ENCODE measurements at regions not wholly inside any gene's neighbourhood (a gene's known extent, or its start where the extent isn't known, plus 50 kb on each side); places are given as distances from the start of the nearest gene placed in this dataset.
"Not testable (repeated sequence)": the region's sequence is repeated elsewhere in the genome, so short reads cannot be mapped to it uniquely, and the experiment has no call there.

DNA sequence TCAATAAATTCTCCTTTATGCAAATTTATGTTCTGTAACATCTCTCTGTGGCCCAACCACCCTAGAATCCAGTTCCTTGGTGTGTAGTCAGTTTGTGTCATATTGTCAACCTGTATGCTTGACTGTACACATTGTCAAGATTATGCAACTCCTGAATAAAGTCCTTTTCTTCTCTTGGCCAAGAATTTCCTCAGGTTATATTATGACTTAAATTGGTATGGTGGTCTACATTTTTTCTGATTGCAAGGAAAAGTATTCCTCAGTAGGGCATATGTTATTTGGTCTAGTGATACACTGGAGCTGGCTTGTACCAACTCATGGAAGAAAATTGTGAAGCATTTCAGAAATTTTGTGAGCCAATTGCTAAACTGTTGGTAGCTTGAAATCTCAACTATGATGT lies 482.8 kb upstream of the CHORDC1 start:
- DNase-seq: no peak

DNA sequence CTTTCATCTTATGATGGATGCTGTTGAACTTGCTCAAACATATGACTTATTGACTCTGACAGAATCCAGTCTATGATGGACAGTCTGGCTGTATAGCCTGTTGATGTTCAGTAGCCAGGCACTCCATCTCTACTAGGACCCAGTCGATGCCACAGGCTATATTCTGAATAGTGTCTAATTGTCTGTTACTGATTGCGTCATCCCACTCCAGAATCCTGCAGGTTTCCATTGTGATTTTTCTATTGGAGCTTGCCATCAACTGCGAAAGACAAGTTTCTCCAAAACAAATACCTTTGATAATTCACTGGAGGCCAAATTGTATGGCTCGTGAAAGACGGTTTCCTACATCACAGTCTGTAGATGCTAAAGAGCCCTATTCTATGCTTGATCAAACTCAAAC lies 481.7 kb upstream of the CHORDC1 start:
- DNase-seq: no peak

DNA sequence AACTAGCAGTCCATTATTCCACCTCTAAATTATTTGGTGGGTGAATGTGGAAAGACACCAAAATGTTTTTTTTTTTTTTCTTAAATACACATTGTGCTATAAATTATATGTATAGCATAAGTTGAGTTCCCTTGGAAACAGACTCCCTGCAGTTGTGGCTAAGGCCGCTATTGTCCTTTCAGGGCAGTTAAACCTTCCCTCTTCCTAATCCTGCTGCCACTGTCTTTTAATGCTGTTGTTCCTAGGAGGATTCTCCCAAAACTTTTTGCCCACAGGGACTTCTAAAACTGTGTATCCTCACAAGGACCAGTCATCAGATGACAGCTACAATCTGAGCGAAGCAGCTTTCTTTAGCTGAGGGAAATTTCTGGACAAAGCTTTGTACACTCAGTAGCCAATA lies 478.9 kb upstream of the CHORDC1 start:
- DNase-seq: no peak

DNA sequence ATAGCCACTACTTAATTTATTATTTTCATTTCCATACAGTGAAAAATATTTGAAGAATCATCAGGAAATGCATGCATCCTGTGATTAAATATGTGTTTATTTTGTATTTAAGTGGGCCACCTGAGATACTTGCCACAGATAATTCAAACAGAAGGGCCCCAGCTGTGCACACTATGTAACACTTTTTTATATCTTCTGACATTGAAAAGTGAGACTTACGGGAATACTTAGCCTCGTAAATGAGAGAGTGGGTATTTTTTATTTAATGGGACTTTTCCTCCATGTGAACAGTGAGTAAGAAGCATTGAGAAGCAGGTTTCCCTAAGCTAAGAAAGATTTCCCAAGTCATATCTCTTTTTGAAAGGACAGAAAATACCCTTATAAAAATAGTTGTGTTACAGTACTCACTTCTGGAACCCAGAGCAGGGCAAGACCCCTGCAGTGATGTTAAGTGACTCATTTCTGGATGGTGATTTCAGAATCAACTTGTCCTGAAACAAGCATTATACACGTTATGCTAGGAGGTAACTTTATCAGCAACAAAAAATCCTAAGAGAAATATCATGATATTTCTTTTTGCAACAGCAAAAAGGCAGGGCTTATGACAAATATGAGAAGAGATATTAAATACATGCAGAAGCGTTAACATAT lies 478.1 kb upstream of the CHORDC1 start:
- no peak for DNase-seq

DNA sequence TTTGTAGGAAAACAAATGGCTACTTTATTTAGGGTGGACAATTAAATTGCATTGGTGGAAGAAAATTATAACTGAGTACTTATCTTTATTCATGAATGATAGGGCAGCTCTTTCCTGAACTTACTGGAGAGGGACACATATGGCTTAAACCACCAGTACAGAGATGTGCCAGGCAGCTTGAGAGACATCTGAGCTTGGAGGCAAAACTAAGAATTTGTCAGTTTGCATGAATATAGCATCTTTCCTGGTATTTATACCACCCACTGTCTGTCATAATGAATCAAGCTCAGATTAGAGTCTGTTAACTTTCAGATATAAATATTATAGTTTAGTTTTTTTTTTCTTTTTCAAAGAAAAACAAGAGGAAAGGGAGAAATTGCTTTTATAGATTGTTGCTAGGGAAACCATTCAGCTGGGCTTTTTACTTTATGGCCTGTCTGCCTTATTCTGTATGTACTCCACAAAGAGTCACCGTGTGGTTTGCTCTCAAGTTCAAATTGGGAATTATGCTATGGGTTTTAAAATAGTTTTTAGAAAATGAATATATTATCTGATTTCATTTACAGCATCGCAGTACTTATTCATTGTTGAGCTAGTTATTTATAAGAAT lies 477.0 kb upstream of the CHORDC1 start:
- no peak for DNase-seq

DNA sequence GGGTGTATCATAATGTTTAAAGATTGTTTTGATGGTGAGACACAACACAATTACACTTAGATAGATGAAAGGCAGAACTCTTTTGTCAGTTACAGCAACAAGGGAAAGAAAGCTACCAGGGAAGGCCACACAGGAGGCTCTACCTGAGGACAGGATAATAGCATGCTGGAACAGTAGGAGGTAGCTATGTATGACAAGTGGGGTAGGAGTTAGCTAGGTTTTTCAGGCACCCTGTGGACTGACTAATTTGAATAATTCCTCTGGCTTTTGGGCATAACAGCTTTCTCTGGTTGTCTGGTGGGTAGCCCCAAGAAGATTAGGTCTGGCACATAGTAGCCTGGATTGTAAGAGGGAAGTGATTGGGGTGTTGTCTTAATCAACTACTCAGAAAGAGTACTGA lies 475.4 kb upstream of the CHORDC1 start:
- no peak for DNase-seq

DNA sequence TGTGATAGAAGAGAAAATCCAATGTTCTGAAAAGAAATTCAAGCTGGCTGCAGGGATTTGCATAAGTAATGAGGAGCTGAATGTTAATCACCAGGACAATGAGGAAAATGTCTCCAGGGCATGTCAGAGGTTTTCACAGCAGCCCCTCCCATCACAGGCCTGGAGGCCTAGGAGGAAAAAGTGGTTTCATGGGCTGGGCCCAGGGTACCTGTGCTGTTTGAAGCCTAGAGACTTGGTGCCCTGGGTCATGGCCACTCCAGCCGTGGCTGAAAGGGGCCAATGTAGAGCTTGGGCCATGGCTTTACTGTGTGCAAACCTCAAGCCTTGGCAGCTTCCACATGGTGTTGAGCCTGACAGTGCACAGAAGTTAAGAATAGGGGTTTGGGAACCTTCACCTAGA lies 452.6 kb upstream of the CHORDC1 start:
- not testable (repeated sequence) for DNase-seq

DNA sequence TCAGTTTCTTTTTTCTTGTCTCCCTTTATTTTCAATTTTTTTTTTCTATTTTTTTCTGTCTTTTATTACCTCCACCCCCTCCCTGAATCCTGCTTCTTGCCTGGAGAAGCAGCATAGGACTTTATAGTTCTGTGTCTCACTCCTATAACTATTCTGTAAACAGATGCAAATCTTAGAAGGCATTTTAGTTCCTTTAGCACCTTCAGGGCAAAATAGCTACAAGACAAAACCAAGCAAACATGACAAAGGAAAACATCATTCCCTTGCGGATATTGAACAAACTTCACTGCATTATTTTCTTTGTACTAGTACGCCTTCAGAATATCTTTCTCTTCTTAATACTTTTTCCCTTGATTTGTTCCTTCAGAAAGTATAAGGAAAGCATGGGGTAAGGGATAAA lies 446.2 kb upstream of the CHORDC1 start:
- no peak for DNase-seq

DNA sequence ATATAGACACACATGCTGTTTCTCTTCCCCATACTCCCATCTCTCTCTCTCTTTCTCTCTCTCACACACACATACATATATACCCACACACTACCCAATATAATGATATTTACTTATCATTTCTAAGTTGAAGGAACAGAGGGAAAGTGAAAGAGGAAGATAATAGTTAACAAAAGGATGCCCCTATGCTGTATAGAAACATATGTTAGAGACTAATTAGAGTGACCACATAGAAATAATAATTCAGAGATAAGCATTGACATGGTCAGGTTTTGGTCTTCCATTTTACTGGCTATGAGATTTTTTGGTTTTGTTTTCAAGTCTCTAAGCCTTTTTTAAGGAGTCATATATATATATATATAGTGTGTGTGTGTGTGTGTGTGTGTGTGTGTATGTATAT lies 445.7 kb upstream of the CHORDC1 start:
- DNase-seq: no peak

DNA sequence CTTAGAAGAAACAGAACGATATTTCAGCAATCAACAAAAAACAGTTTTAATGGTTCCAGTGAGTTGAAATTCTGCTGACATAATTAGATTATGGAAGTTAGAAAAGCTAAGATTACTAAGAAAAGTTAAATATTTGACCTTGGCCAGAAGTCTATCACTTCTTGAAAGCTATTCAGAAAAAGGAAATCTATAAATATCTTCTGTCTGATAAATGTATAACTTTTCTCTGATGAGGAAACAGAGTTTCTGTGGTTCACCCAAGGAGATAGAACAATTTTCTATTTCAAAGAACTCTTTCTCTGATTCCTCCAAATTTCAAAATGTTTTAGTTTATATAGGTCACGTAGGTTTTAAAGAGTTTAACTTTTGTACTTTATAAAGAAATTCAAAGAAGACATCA lies 438.4 kb upstream of the CHORDC1 start:
- DNase-seq: no peak

DNA sequence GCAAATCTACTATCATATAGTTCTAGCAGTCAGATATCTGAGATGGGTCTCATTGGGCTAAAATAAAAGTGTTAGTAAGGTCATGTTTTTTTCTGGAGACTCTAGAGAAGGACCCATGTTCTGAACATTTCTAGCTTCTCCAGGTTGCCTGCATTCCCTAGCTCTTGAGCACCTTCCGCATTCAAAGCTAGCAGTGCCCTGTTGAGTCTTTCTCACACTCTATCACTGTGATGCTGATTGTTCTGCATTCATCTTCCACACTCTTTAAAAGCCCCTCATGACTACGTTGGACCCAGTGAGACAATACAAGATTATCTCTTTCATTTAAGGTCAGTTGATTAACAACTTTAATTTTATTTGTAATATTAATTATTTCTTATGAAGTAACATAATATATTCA lies 433.3 kb upstream of the CHORDC1 start:
- no peak for DNase-seq

DNA sequence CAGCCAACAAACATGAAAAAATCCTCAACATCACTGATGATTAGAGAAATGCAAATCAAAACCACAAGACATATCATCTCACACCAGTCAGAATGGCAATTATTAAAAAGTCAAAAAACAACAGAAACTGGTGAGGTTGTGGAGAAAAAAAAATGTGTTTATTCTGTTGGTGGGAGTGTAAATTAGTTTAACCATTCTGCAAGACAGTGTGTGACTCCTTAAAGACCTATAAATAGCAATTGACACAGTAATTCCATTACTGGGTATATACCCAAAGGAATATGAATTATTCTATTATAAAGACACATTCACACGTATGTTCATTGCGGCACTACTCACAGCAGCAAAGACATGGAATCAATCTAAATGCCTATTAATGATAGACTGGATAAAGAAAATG lies 427.3 kb upstream of the CHORDC1 start:
- DNase-seq: no peak

DNA sequence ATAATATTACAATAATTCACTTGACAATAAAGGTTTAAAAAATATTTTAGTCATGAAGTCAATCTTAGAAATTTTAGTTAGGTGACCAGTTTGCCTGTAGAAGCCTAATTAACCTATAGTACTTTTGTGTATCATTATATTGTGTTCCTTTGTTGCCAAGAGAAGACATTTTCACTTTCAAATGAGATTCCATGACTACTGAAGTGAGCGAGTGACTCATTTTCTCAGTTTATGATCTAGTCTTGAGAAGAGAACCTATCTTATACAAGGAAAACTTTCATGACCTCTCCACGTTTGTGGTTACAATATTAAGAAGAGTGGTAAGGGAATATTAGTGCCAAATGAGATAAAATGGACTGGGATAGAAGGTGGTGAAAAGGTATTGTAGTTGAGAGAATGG lies 423.9 kb upstream of the CHORDC1 start:
- DNase-seq: no peak

DNA sequence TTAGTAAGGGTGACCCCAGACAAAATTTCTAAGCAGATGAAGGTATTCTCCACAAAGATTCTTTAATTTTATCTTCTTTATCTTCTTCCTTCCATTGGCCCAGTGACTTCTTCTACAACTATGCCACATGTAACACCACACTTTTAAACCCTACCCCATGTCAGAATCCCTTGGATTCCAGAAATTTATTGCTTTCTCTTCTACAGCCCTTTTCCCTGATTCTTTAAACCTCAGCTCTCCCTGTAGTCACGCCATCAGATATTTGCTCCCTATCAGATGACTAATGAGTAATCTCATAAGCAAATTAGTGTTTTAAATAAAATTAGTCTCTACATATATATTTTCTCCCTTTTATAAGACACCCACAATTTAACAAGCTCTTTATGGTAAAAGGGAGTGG lies 423.4 kb upstream of the CHORDC1 start:
- no peak for DNase-seq

DNA sequence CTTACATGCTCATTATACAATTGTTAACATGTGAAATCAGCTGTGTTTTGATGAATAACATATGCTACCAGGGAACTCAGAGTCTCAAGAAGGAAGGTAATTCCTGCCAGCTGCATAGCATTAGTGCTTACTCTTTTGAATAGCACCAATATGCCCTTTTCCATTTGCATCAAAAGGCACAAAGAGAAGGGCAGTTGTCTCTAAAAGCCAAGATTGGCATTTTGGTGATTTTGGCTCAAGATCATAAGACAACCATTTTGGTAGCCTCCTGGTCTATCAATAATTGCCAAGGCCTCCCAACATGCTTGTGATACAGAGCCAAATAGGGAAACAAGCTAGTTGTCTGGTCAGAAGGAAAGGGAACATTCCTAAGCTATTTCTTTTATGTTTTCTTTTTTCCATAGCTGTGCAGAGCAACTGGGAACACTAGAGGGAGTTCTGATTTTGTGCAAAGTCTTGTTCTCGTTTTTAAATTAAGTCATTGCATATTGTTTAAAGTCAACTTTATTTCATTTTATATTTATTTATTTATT lies 416.7 kb upstream of the CHORDC1 start:
- DNase-seq: no peak

DNA sequence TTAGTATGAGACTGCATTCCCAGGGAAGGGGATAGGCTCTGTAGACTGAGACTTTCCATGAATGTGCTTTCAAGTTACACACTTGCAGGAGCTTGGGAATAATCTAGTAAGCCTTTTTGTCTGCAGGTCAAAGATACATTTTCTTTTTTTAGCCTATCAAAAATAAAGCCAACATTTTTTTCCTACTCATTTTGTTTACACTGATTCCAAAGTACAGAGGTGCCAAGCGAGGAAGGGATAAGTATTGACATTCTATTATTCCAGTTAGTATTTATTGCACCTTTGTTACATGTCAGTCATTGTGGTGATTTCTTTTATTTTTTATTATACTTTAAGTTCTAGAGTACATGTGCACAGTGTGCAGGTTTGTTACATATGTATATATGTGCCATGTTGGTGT lies 413.0 kb upstream of the CHORDC1 start:
- no peak for DNase-seq

DNA sequence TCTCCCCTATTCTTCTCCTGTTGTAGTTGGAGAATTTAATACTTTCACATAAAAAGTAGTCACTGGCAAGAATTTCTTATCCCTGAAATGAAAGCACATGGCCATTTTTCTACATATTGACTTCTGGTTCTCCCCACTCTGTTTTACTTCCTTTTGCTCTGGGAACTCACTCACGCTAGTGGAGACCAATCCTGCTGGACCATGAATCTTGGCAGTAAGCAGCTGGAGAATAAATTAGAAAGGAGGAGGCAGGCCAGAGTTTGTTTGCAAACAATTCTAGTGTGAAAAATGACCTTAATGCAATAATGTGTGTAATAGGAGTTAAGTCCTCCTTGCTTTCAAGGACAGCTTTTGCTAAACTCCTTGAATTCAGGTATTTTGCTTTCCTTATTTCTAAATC lies 412.3 kb upstream of the CHORDC1 start:
- DNase-seq: no peak

DNA sequence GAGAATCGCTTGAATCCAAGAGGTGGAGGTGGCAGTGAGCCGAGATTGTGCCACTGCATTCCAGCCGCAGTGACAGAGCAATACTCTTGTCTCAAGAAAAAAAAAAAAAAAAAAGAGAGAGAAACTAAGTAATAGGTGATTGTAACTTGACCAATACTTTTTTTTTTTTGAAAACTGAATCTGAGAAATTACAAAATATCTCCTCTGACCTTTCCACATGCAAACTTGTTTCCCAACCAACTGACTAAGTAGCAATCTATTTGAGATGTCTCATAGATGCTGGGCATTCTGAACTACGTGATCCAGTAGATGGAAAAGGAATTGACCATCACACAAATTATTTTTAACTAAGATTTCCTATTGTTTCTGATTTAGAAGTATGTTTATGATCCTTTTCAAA lies 407.3 kb upstream of the CHORDC1 start:
- DNase-seq: no peak

DNA sequence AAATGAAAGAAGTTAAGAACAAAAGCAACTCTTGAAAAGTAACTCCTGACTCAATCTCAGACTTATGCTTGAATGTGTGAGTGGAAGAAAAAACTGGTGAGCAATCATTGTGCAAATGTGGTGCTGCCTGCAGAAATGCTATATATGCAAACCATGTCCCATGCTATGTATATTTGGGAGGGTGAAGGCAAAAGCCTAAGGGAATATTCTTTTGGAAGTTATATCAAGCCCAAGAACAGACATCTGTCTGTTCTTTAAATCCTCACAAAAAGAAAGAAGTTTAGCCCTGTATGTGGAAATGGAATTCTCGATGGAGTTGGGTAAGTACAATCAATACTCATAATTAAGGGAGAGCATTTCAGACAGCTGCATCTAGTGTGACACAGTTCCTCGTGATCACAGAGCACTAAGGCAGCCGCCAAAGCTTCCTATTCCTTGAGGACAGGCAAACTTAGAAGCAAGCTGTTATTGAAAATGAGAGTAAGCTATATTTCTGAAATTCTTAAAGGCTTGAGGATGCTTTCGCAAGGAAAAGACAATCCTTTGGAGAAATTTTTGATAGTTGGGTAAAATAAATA lies 406.5 kb upstream of the CHORDC1 start:
- DNase-seq: no peak

DNA sequence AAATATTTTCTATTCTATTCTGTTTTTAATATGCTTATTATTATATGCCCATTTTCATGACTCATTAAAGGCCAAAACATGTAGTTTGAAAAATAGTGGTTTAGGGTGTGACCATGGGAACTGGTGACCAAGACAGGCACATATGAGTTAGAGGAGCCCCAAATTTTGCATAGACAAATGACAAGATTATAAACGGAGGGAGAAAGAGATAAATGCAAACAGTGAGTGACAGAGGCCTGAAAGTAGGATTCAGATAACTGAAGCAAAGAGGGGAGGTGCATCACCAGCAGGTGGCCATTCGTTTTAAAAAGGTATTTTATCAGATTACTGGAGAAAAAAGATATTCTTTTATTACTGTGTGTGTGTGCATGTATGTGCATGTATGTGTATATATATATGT lies 391.5 kb upstream of the CHORDC1 start:
- DNase-seq: no peak

DNA sequence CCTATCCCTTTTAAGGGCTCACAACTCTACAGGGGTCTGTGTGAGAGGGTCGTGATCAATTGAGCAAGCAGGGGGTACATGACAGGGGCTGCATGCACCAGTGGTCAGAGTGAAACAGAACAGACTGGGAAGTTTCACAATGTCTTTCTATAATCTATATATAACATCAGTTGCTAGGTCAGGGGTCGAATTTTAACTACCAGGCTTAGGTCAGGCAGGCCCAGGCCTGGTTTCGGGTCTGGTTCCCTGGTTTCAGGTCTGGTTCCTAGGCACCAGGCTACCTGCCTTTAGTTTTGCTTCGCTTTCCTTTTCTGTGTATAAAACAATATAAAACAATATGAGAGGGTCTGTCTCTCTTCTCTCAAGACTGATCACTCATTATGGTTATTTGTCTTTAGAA lies 390.2 kb upstream of the CHORDC1 start:
- DNase-seq: not testable (repeated sequence)

DNA sequence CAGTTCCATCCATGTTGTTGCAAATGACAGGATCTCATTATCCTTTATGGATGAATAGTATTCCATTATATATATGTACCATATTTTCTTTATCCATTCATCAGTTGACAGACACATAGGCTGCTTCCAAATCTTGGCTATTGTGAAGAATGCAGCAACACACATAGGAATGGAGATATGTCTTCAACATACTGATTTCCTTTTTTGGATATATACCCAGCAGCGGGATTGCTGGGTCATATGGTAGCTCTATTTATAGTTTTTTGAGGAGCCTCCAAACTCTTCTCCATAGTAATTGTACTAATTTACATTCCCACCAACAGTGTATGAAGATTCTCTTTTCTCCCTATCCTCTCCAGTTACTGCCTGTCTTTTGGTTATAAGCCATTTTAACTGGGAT lies 383.9 kb upstream of the CHORDC1 start:
- no peak for DNase-seq

DNA sequence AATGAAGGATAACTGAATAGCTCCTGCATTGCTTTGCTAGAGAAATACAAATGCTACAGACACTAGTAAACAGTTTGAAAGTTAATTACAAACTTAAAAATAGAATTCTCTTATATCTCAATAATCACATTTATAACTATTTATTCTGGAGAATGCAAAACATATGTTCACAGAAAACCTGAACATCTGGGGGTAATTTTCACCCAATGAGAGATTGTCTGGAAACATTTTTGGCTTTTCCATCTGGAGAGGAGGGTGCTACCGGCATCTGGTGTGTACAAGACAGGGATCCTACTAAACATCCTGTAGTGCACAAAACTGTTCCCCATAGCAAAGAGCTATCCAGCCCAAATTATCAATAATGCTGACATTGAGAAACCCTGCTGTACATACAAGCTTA lies 378.4 kb upstream of the CHORDC1 start:
- no peak for DNase-seq

DNA sequence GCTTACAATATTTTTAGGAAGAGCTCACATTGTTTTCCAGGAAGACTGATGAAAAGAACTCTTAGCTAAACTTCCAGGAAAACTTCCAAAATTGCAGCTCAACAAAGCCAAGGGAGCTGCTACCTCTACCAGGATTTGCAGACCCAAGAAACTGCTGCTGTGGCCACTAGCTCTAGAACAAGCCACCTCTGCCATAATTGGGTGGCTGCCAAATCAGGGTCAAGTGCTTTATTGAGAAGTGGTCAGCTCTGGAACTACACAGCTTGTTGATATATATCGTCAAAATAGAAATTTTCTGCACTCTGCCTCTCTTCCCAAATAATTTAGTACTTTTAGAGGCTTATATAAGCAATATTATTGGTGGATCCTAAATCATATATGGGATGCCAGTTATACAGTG lies 371.8 kb upstream of the CHORDC1 start:
- DNase-seq: no peak

DNA sequence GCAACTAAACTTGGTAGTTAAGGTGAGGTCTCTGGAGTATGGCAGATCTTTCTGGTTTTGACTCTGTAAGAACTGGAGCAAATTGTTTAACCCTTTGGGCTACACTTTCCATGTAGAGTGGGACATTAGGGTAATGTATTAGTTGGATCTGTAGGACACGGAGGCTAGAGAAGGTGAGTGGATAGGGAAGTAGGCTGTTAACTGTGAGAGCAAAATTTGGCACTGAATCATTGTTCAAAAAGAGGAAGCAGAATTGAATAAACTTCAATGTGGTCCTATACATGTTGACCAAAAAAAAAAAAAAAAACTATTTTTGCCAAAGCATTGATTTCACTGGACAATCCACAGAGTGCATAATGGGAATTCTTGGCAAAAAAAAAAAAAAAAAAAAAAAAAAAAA lies 370.2 kb upstream of the CHORDC1 start:
- no peak for DNase-seq
